ENCODE measurements at regions not wholly inside any gene's neighbourhood (a gene's known extent, or its start where the extent isn't known, plus 50 kb on each side); places are given as distances from the start of the nearest gene placed in this dataset.
A peak's percentile ranks its signal among the peaks of the same experiment; 100 is the strongest.

- Mint-ChIP-seq H3K27me3 (ENCODE audit: insufficient read depth) (peaks cover 5% of the 10 kb centered on the region; the same call in 1 of the 2 replicates), H3K27ac (no peak overlapping the region), H3K9me3 (no peaks in the 10 kb centered on the region; the same call in 1 of the 2 replicates), H3K36me3 (ENCODE audit: low read depth) (no peaks in the 10 kb centered on the region), H3K4me1 (ENCODE audit: low read depth) (peaks cover 25% of the 10 kb centered on the region; the same call in 1 of the 2 replicates), H3K4me3 (no peak overlapping the region)
- DNase-seq: no peak
- TF ChIP-seq, protein P1, sequence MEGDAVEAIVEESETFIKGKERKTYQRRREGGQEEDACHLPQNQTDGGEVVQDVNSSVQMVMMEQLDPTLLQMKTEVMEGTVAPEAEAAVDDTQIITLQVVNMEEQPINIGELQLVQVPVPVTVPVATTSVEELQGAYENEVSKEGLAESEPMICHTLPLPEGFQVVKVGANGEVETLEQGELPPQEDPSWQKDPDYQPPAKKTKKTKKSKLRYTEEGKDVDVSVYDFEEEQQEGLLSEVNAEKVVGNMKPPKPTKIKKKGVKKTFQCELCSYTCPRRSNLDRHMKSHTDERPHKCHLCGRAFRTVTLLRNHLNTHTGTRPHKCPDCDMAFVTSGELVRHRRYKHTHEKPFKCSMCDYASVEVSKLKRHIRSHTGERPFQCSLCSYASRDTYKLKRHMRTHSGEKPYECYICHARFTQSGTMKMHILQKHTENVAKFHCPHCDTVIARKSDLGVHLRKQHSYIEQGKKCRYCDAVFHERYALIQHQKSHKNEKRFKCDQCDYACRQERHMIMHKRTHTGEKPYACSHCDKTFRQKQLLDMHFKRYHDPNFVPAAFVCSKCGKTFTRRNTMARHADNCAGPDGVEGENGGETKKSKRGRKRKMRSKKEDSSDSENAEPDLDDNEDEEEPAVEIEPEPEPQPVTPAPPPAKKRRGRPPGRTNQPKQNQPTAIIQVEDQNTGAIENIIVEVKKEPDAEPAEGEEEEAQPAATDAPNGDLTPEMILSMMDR (IDR thresholded peaks at IDR 0.05): no peak
These were observed 321.1 kb downstream of the HS3ST3B1 start for GRCh38 chr17:14621826-14622614.

GRCh38 chr17:14619821-14620220 lies 318.9 kb downstream of the HS3ST3B1 start:
- H3K4me1 Mint-ChIP-seq (ENCODE audit: low read depth): peaks cover 29% of the 10 kb centered on the region; the same call in 1 of the 2 replicates
- H3K27ac Mint-ChIP-seq: no peak overlapping the region
- H3K36me3 Mint-ChIP-seq (ENCODE audit: low read depth): no peaks in the 10 kb centered on the region
- no peaks in the 10 kb centered on the region; the same call in 1 of the 2 replicates for H3K9me3 Mint-ChIP-seq
- no peak overlapping the region for H3K4me3 Mint-ChIP-seq
- TF ChIP-seq, protein P1 (IDR thresholded peaks at IDR 0.05): no peak
- peaks cover 7% of the 10 kb centered on the region for H3K27me3 Mint-ChIP-seq (ENCODE audit: insufficient read depth)
- DNase-seq: no peak

- H3K27me3 Mint-ChIP-seq (ENCODE audit: insufficient read depth): peaks cover 9% of the 10 kb centered on the region
- H3K4me1 Mint-ChIP-seq (ENCODE audit: low read depth): peaks cover 19% of the 10 kb centered on the region; the same call in 1 of the 2 replicates
- H3K4me3 Mint-ChIP-seq: peak overlapping the region; percentile 7; the same call in 1 of the 2 replicates
- H3K9me3 Mint-ChIP-seq: no peaks in the 10 kb centered on the region; the same call in 1 of the 2 replicates
- TF ChIP-seq, protein P1 (IDR thresholded peaks at IDR 0.05): no peak
- H3K27ac Mint-ChIP-seq: no peak overlapping the region
- H3K36me3 Mint-ChIP-seq (ENCODE audit: low read depth): no peaks in the 10 kb centered on the region
- DNase-seq: no peak
These were observed 315.6 kb downstream of the HS3ST3B1 start for GRCh38 chr17:14616528-14616927.

DNA sequence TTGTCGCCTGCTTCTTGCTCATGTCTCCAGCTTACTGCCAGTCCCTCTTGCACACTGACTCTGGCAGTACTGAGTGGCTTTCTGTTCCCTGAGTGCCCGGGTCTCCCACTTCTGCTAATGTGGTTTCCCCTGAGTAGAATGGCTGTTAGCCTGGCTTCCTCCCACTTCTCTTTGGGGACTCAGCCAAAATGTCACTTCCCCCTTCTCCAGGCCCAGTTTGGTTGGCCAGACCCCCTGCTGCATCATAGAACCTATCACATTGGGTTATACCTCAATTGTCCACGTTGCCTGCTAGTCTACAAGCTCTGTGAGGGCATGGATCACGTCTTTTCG lies 304.4 kb downstream of the HS3ST3B1 start:
- no peak for DNase-seq
- Mint-ChIP-seq H3K4me1 (ENCODE audit: low read depth) (no peaks in the 10 kb centered on the region), H3K27ac (no peak overlapping the region), H3K36me3 (ENCODE audit: low read depth) (no peaks in the 10 kb centered on the region), H3K9me3 (no peaks in the 10 kb centered on the region), H3K4me3 (no peak overlapping the region; the same call in 1 of the 2 replicates), H3K27me3 (ENCODE audit: insufficient read depth) (peaks cover 4% of the 10 kb centered on the region)
- TF ChIP-seq, protein P1 (IDR thresholded peaks at IDR 0.05): no peak

DNA sequence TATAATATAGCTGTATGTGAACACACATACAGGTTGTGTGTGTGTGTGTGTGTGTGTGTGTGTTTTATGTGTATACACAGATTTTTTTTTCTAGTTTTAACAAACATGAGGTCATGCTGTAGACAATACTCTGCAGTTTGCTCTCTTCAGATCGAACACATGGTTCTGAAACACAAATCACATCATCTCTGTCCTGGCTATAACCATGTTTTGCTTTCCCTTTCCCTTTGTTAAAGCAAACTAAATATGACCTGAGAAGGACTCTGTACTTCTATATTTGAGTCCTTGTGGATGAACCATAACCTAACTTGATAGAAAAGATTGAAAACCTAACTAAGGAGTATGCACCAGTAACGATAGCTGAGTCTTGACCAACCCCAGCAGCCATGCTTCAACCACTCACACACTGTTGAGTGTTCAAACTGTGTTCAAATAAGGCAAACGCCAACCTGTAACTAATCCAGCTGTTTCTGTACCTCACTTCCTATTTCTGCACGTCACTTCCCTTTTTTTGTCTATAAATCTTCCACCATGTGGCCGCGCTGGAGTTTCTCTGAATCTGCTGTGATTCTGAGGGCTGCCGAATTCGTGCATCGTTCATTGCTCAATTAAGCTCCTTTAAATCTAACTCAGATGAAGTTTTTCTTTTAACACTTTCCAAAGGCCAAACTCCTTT lies 303.8 kb downstream of the HS3ST3B1 start:
- no peak for DNase-seq
- H3K4me3 Mint-ChIP-seq: no peak overlapping the region; the same call in 1 of the 2 replicates
- TF ChIP-seq, protein P1 (IDR thresholded peaks at IDR 0.05): no peak
- H3K36me3 Mint-ChIP-seq (ENCODE audit: low read depth): no peaks in the 10 kb centered on the region
- no peaks in the 10 kb centered on the region for H3K4me1 Mint-ChIP-seq (ENCODE audit: low read depth)
- H3K9me3 Mint-ChIP-seq: no peaks in the 10 kb centered on the region
- H3K27ac Mint-ChIP-seq: no peak overlapping the region
- peaks cover 2% of the 10 kb centered on the region for H3K27me3 Mint-ChIP-seq (ENCODE audit: insufficient read depth)
